HG03354 (cell line): ENCODE measurements at regions not wholly inside any gene's neighbourhood (a gene's known extent, or its start where the extent isn't known, plus 50 kb on each side); places are given as distances from the start of the nearest gene placed in this dataset.
"Not testable (repeated sequence)": the region's sequence is repeated elsewhere in the genome, so short reads cannot be mapped to it uniquely, and the experiment has no call there.

Source experiments
- ATAC-seq: cut with Tn5 transposase; IDR thresholded peaks from one replicate; pipeline ENCODE4 v1.9.1; 2021; ENCODE audit warnings: mild to moderate bottlenecking; ENCODE audit not compliant: unreplicated experiment, poor library complexity, severe bottlenecking

- no peak for ATAC-seq
These were observed 633.3 kb downstream of the MAFB start for GRCh38 chr20:40055711-40056110.

- ATAC-seq: no peak
These were observed 634.7 kb downstream of the MAFB start for GRCh38 chr20:40054311-40054710.

- no peak for ATAC-seq
These were observed 638.4 kb downstream of the MAFB start for GRCh38 chr20:40050596-40050995.

GRCh38 chr20:40049854-40050253, 639.2 kb downstream of the MAFB start:
- ATAC-seq: no peak

- no peak for ATAC-seq
These were observed 642.3 kb downstream of the MAFB start for GRCh38 chr20:40046703-40047102.

GRCh38 chr20:40037511-40037910, 651.5 kb downstream of the MAFB start:
- ATAC-seq: no peak

- ATAC-seq: no peak
These were observed 659.4 kb downstream of the MAFB start for GRCh38 chr20:40029589-40029988.

GRCh38 chr20:40019510-40019909, 669.5 kb downstream of the MAFB start:
- ATAC-seq: no peak

GRCh38 chr20:40017765-40018164, 671.3 kb downstream of the MAFB start:
- no peak for ATAC-seq

- no peak for ATAC-seq
These were observed 672.1 kb downstream of the MAFB start for GRCh38 chr20:40016890-40017289.

- ATAC-seq: no peak
These were observed 672.6 kb downstream of the MAFB start for GRCh38 chr20:40016392-40016791.

- ATAC-seq: not testable (repeated sequence)
These were observed 677.0 kb downstream of the MAFB start for GRCh38 chr20:40012026-40012425.

GRCh38 chr20:40010483-40010882, 678.6 kb downstream of the MAFB start:
- no peak for ATAC-seq

GRCh38 chr20:40009542-40009941, 679.5 kb downstream of the MAFB start:
- ATAC-seq: no peak

GRCh38 chr20:40008177-40008576, 680.9 kb downstream of the MAFB start:
- no peak for ATAC-seq

- no peak for ATAC-seq
These were observed 682.7 kb downstream of the MAFB start for GRCh38 chr20:40006168-40006860.

GRCh38 chr20:40004092-40004491, 684.9 kb downstream of the MAFB start:
- not testable (repeated sequence) for ATAC-seq

- ATAC-seq: no peak
These were observed 695.3 kb downstream of the MAFB start for GRCh38 chr20:39993742-39994141.

- ATAC-seq: no peak
These were observed 698.3 kb downstream of the MAFB start for GRCh38 chr20:39990692-39991091.

- no peak for ATAC-seq
These were observed 700.0 kb downstream of the MAFB start for GRCh38 chr20:39988991-39989390.

- ATAC-seq: no peak
These were observed 702.7 kb downstream of the MAFB start for GRCh38 chr20:39986173-39986904.
